NCI-H2227 treated with DMSO at 0.1 percent for 48 hours (cell line): ENCODE measurements at regions not wholly inside any gene's neighbourhood (a gene's known extent, or its start where the extent isn't known, plus 50 kb on each side); places are given as distances from the start of the nearest gene placed in this dataset.
"Not testable (repeated sequence)": the region's sequence is repeated elsewhere in the genome, so short reads cannot be mapped to it uniquely, and the experiment has no call there.

ENCODE experiments used
- DNase-seq: peaks from one replicate; lab custom pipeline; 2025; lab: John Stamatoyannopoulos, UW

GRCh38 chr12:46884362-46884761, 58.6 kb upstream of the SLC38A4 start:
- no peak for DNase-seq

- DNase-seq: no peak
These were observed 60.8 kb upstream of the SLC38A4 start for GRCh38 chr12:46886541-46887041.

- DNase-seq: no peak
These were observed 62.1 kb upstream of the SLC38A4 start for GRCh38 chr12:46887870-46888269.

GRCh38 chr12:46888568-46888967, 62.8 kb upstream of the SLC38A4 start:
- DNase-seq: no peak

- no peak for DNase-seq
These were observed 65.5 kb upstream of the SLC38A4 start for GRCh38 chr12:46891306-46891705.

GRCh38 chr12:46892034-46892705, 66.4 kb upstream of the SLC38A4 start:
- DNase-seq: no peak

- DNase-seq: no peak
These were observed 67.1 kb upstream of the SLC38A4 start for GRCh38 chr12:46892887-46893286.

GRCh38 chr12:46893434-46893833, 67.6 kb upstream of the SLC38A4 start:
- DNase-seq: no peak

- DNase-seq: no peak
These were observed 69.9 kb upstream of the SLC38A4 start for GRCh38 chr12:46895726-46896125.

GRCh38 chr12:46896680-46897079, 70.9 kb upstream of the SLC38A4 start:
- no peak for DNase-seq

- DNase-seq: no peak
These were observed 72.5 kb upstream of the SLC38A4 start for GRCh38 chr12:46898152-46898931.

- DNase-seq: no peak
These were observed 73.2 kb upstream of the SLC38A4 start for GRCh38 chr12:46898989-46899388.

- no peak for DNase-seq
These were observed 75.1 kb upstream of the SLC38A4 start for GRCh38 chr12:46900734-46901463.

GRCh38 chr12:46901464-46902205, 75.8 kb upstream of the SLC38A4 start:
- DNase-seq: no peak

- DNase-seq: no peak
These were observed 77.3 kb upstream of the SLC38A4 start for GRCh38 chr12:46903058-46903457.

- DNase-seq: no peak
These were observed 78.8 kb upstream of the SLC38A4 start for GRCh38 chr12:46904406-46905238.

GRCh38 chr12:46905239-46905627, 79.4 kb upstream of the SLC38A4 start:
- not testable (repeated sequence) for DNase-seq

GRCh38 chr12:46907791-46908190, 82.0 kb upstream of the SLC38A4 start:
- no peak for DNase-seq

- DNase-seq: no peak
These were observed 82.6 kb upstream of the SLC38A4 start for GRCh38 chr12:46908236-46908935.

GRCh38 chr12:46908936-46909635, 83.3 kb upstream of the SLC38A4 start:
- DNase-seq: no peak
